ENCODE measurements at regions not wholly inside any gene's neighbourhood (a gene's known extent, or its start where the extent isn't known, plus 50 kb on each side); places are given as distances from the start of the nearest gene placed in this dataset.
A peak's percentile ranks its signal among the peaks of the same experiment; 100 is the strongest.

DNA sequence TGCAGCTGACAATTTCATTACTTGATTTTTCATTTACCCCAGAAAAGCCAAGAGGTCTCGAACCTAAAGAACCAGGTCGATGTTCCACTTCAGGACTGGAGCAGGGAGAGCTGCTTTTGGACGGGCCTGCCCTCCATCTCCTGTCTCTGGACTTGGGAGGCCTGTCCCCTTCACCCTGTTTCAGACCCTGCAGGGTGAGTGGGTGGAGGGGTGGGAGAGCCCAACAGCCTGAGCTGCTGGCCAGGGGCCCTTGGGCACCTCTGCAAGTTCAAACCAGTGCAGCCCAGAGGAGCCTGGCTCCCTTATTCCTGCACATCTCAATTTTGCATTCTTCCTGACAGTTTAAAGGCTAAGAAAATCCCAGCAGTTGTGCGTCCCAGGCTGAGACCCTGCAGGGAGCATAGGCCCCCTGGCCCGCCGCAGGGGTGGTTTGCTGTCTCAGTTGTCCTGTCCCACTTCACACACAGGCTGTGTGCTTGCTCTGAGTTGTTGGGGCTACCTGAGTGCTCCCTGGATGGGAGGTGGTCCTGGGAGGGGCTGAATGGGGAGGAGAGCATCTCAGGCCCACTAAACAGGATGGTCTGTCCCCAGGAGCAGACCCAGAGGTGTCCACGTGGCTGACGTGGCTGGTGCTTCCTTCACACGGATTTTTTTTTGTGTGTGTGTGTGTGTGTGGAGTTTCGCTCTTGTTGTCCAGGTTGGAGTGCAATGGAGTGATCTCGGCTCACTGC is 443.7 kb downstream of the PTPRU start:
- Histone ChIP-seq H3K36me3 (no peaks in the 10 kb centered on the region), H3K4me3 (no peak overlapping the region), H3K4me1 (no peaks in the 10 kb centered on the region), H3K27ac (no peak overlapping the region), H3K9me3 (no peaks in the 10 kb centered on the region), H3K27me3 (no peaks in the 10 kb centered on the region)
- TF ChIP-seq POLR2A (IDR thresholded peaks at IDR 0.05) (no peak), EP300 (IDR thresholded peaks at IDR 0.05) (no peak)
- TF ChIP-seq, protein P1, sequence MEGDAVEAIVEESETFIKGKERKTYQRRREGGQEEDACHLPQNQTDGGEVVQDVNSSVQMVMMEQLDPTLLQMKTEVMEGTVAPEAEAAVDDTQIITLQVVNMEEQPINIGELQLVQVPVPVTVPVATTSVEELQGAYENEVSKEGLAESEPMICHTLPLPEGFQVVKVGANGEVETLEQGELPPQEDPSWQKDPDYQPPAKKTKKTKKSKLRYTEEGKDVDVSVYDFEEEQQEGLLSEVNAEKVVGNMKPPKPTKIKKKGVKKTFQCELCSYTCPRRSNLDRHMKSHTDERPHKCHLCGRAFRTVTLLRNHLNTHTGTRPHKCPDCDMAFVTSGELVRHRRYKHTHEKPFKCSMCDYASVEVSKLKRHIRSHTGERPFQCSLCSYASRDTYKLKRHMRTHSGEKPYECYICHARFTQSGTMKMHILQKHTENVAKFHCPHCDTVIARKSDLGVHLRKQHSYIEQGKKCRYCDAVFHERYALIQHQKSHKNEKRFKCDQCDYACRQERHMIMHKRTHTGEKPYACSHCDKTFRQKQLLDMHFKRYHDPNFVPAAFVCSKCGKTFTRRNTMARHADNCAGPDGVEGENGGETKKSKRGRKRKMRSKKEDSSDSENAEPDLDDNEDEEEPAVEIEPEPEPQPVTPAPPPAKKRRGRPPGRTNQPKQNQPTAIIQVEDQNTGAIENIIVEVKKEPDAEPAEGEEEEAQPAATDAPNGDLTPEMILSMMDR (IDR thresholded peaks at IDR 0.05) = no peak
- peak in 1 of 2 donors; percentile 0 for DNase-seq (ENCODE audit: low spot score in 2 of 2)
- 89 to 92% methylated on average over 9 to 11 of the region's 11 CpGs for WGBS, 2 donors

DNA sequence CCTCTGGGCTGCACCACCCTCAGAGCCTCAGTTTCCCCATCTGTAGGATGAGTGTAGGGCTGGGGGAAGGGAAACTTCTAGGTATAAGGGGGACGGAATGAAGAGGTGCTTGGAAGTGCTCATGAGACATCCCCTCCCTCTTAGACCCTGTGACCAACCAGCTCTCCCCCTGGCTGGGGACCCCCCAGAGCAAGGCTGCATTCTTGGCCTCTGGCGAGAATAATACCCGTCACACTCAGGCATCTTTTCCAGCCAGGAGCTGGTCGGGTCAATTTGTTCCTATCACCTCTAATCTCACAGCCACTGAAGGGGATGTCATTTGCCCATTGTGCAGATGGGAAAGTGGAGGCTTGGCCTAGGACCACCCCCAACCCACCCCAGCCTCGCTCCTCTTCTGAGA is 443.0 kb downstream of the PTPRU start:
- WGBS, 2 donors = 81 to 84% methylated on average over 5 of the region's 5 CpGs
- TF ChIP-seq, protein P1 (IDR thresholded peaks at IDR 0.05) = no peak
- TF ChIP-seq POLR2A (IDR thresholded peaks at IDR 0.05) (no peak), EP300 (IDR thresholded peaks at IDR 0.05) (no peak)
- no peaks in the 10 kb centered on the region for H3K27me3 ChIP-seq
- no peaks in the 10 kb centered on the region for H3K9me3 ChIP-seq
- H3K4me1 ChIP-seq = no peaks in the 10 kb centered on the region
- DNase-seq (ENCODE audit: low spot score in 2 of 2) = peak in 1 of 2 donors; percentile 0
- H3K27ac ChIP-seq = no peak overlapping the region
- no peak overlapping the region for H3K4me3 ChIP-seq
- no peaks in the 10 kb centered on the region for H3K36me3 ChIP-seq

DNA sequence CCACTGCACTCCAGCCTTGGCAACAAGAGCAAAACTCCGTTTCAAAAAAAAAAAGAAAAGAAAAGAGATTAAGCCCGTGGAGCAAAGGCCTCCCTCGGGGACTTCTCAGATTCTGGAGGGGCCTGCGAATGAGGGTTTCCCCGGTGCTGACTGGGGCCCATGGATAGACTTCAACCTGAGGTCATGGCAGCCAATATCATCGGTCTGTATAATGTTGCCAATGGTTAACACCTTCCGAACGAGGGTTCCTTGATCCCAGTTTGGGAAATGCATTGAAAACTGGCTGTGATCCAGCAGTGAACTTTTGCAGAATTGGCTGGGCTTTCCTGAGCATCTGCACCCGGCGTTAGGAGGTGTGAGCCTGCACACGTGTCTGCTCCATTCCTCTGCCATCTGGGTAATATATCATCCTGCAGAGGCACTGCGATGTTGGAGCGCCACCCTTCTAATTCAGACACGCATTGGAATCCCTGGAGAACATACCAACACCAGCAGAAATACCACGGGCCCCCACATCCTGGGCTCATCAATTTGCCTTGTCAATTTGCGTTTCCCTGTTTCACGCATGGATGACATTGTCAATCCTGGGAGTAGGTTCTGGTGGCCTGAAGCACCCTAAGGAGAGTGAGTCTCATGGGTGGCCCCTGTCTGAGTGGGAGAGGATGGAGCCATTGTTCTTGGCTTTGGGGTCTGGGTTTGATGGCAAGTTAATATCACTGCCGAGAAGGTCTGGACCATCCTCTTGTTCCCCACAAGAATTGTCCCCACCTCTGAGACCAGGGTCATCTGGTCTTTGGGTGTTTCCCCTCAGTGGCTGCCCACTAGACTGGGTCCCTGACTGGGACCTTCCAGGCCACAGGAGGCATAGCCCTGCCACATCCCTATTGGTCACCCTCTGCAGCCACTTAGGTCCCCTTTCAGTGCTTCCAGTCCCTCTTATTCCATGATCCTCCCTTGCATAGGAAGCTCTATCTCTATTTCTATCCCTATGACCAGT is 441.0 kb downstream of the PTPRU start:
- no peaks in the 10 kb centered on the region for H3K36me3 ChIP-seq
- TF ChIP-seq, protein P1 (IDR thresholded peaks at IDR 0.05) = no peak
- TF ChIP-seq EP300 (IDR thresholded peaks at IDR 0.05) (no peak), POLR2A (IDR thresholded peaks at IDR 0.05) (no peak)
- WGBS, 2 donors = 62 to 65% methylated on average over 18 of the region's 18 CpGs
- no peaks in the 10 kb centered on the region for H3K9me3 ChIP-seq
- H3K27me3 ChIP-seq = no peaks in the 10 kb centered on the region
- no peak overlapping the region for H3K4me3 ChIP-seq
- peak in 1 of 2 donors; percentile 2 for DNase-seq (ENCODE audit: low spot score in 2 of 2)
- H3K27ac ChIP-seq = no peak overlapping the region
- H3K4me1 ChIP-seq = no peaks in the 10 kb centered on the region

DNA sequence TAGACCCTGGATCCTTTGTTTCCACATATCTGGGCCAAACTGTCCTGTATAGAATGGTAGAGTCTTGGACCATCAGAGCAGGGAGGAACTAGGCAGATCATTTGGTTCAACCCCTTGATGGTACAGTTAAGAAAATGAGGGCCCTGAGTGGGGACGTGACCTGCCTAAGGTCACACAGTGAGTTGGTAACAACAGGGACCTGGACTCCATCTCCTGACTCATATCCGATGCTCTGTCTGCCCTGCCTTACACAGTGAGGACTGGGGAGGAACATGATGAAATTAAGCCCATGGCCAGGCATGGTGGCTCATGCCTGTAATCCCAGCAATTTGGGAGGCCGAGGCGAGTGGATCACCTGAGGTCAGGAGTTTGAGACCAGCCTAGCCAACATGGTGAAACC is 440.2 kb downstream of the PTPRU start:
- no peaks in the 10 kb centered on the region for H3K27me3 ChIP-seq
- peak in 1 of 2 donors; percentile 1 for DNase-seq (ENCODE audit: low spot score in 2 of 2)
- TF ChIP-seq POLR2A (IDR thresholded peaks at IDR 0.05) (no peak), EP300 (IDR thresholded peaks at IDR 0.05) (no peak)
- TF ChIP-seq, protein P1 (IDR thresholded peaks at IDR 0.05) = no peak
- no peaks in the 10 kb centered on the region for H3K4me1 ChIP-seq
- 59 to 75% methylated on average over 3 of the region's 4 CpGs for WGBS, 2 donors
- H3K4me3 ChIP-seq = no peak overlapping the region
- no peaks in the 10 kb centered on the region for H3K36me3 ChIP-seq
- H3K27ac ChIP-seq = no peak overlapping the region
- H3K9me3 ChIP-seq = no peaks in the 10 kb centered on the region
